HG03108 (cell line): ENCODE measurements at regions not wholly inside any gene's neighbourhood (a gene's known extent, or its start where the extent isn't known, plus 50 kb on each side); places are given as distances from the start of the nearest gene placed in this dataset.
"Not testable (repeated sequence)": the region's sequence is repeated elsewhere in the genome, so short reads cannot be mapped to it uniquely, and the experiment has no call there.

Experiments
- ATAC-seq: cut with Tn5 transposase; IDR thresholded peaks from one replicate; pipeline ENCODE4 v1.9.1; 2021; ENCODE audit warnings: moderate library complexity; ENCODE audit not compliant: unreplicated experiment

- no peak for ATAC-seq
These were observed 551.2 kb upstream of the CCDC54 start for GRCh38 chr3:106825962-106826605.

GRCh38 chr3:106826791-106827311, 550.4 kb upstream of the CCDC54 start:
- no peak for ATAC-seq

- ATAC-seq, result no peak
These were observed 549.6 kb upstream of the CCDC54 start for GRCh38 chr3:106827515-106828213.

GRCh38 chr3:106829206-106829605, 548.0 kb upstream of the CCDC54 start:
- no peak for ATAC-seq

GRCh38 chr3:106830334-106830733, 546.9 kb upstream of the CCDC54 start:
- no peak for ATAC-seq

GRCh38 chr3:106836906-106837305, 540.3 kb upstream of the CCDC54 start:
- no peak for ATAC-seq

- no peak for ATAC-seq
These were observed 539.6 kb upstream of the CCDC54 start for GRCh38 chr3:106837616-106838015.

GRCh38 chr3:106839576-106840280, 537.5 kb upstream of the CCDC54 start:
- ATAC-seq, result no peak

- ATAC-seq, result no peak
These were observed 536.9 kb upstream of the CCDC54 start for GRCh38 chr3:106840319-106840718.

GRCh38 chr3:106842151-106842550, 535.1 kb upstream of the CCDC54 start:
- ATAC-seq, result no peak

- ATAC-seq, result no peak
These were observed 532.6 kb upstream of the CCDC54 start for GRCh38 chr3:106844638-106845037.

- ATAC-seq, result no peak
These were observed 529.1 kb upstream of the CCDC54 start for GRCh38 chr3:106848099-106848498.

- ATAC-seq, result no peak
These were observed 526.8 kb upstream of the CCDC54 start for GRCh38 chr3:106850437-106850836.

GRCh38 chr3:106858321-106858720, 518.9 kb upstream of the CCDC54 start:
- ATAC-seq, result not testable (repeated sequence)

- ATAC-seq, result no peak
These were observed 517.1 kb upstream of the CCDC54 start for GRCh38 chr3:106860182-106860581.

- no peak for ATAC-seq
These were observed 515.2 kb upstream of the CCDC54 start for GRCh38 chr3:106862067-106862466.

- no peak for ATAC-seq
These were observed 499.6 kb upstream of the CCDC54 start for GRCh38 chr3:106877627-106878026.

- no peak for ATAC-seq
These were observed 497.0 kb upstream of the CCDC54 start for GRCh38 chr3:106880206-106880605.

- ATAC-seq, result no peak
These were observed 496.1 kb upstream of the CCDC54 start for GRCh38 chr3:106881186-106881585.

- ATAC-seq, result no peak
These were observed 494.9 kb upstream of the CCDC54 start for GRCh38 chr3:106882297-106882696.

- no peak for ATAC-seq
These were observed 471.2 kb upstream of the CCDC54 start for GRCh38 chr3:106906074-106906473.
